Loucy (cell line): ENCODE measurements at regions not wholly inside any gene's neighbourhood (a gene's known extent, or its start where the extent isn't known, plus 50 kb on each side); places are given as distances from the start of the nearest gene placed in this dataset.

Experiments used
- H2AFZ ChIP-seq: fragments of 200-600 bp; sonication (generic); 2 replicates; pipeline ENCODE4 v1.6.0; 2016; ENCODE audit warnings: antibody characterized with exemption, mild to moderate bottlenecking, low read length, moderate library complexity
- H3F3A ChIP-seq: fragments of 200-600 bp; 2 replicates; pipeline ENCODE4 v1.6.0; 2016; ENCODE audit warnings: antibody characterized with exemption, low read depth, mild to moderate bottlenecking
- H3K27me3 ChIP-seq: fragments of 200-600 bp; sonication (generic); 2 replicates; pipeline ENCODE4 v1.6.1; 2014; ENCODE audit warnings: low read length, mild to moderate bottlenecking; ENCODE audit not compliant: insufficient read depth, poor library complexity, severe bottlenecking
- H3K36me3 ChIP-seq: fragments of 200-600 bp; sonication (generic); 2 replicates; pipeline ENCODE4 v1.6.1; 2016; ENCODE audit warnings: low read length; ENCODE audit not compliant: insufficient read depth
- H3K4me1 ChIP-seq: fragments of 200-600 bp; sonication (generic); 2 replicates; pipeline ENCODE4 v1.5.1; 2014; ENCODE audit warnings: low read length, mild to moderate bottlenecking; ENCODE audit not compliant: insufficient read depth, poor library complexity, severe bottlenecking
- H3K4me2 ChIP-seq: fragments of 200-600 bp; sonication (generic); 2 replicates; pipeline ENCODE4 v1.6.0; 2014; ENCODE audit warnings: antibody characterized with exemption, low read length, low read depth, mild to moderate bottlenecking; ENCODE audit not compliant: poor library complexity, severe bottlenecking
- H3K4me3 ChIP-seq: fragments of 200-600 bp; sonication (generic); 2 replicates; pipeline ENCODE4 v1.5.1; 2014; ENCODE audit warnings: low read length, mild to moderate bottlenecking, mixed read lengths; ENCODE audit not compliant: poor library complexity, severe bottlenecking
- H3K79me2 ChIP-seq: fragments of 200-600 bp; sonication (generic); 2 replicates; pipeline ENCODE4 v1.6.1; 2014; ENCODE audit warnings: low read length; ENCODE audit not compliant: insufficient read depth
- H3K9ac ChIP-seq: fragments of 200-600 bp; sonication (generic); 2 replicates; pipeline ENCODE4 v1.6.0; 2014; ENCODE audit warnings: mild to moderate bottlenecking, low read depth, low read length, moderate library complexity; ENCODE audit not compliant: poor library complexity, severe bottlenecking
- H3K9me2 ChIP-seq: fragments of 200-600 bp; sonication (generic); replicated peaks from 2 replicates; pipeline ENCODE4 v1.6.1; 2016; ENCODE audit warnings: low read depth, low read length, mixed read lengths
- H3K9me3 ChIP-seq: fragments of 200-600 bp; sonication (generic); 2 replicates; pipeline ENCODE4 v1.6.1; 2014; ENCODE audit warnings: mild to moderate bottlenecking, antibody characterized with exemption, low read length, low read depth; ENCODE audit not compliant: insufficient read depth
- H4K20me1 ChIP-seq: fragments of 200-600 bp; sonication (generic); 2 replicates; pipeline ENCODE4 v1.6.0; 2014; ENCODE audit warnings: antibody characterized with exemption, low read length, mild to moderate bottlenecking; ENCODE audit not compliant: insufficient read depth, poor library complexity, severe bottlenecking
- CTCF ChIP-seq: fragments of 200-600 bp; sonication (generic); conservative IDR thresholded peaks from 2 replicates; pipeline ENCODE4 v1.5.1; 2014; ENCODE audit warnings: mild to moderate bottlenecking, antibody characterized with exemption, low read length
- EZH2phosphoT487 ChIP-seq: fragments of 200-600 bp; IDR thresholded peaks from 2 replicates; pipeline ENCODE4 v1.6.1; 2018; ENCODE audit warnings: antibody characterized with exemption, mild to moderate bottlenecking, moderate library complexity, borderline replicate concordance

- TF ChIP-seq EZH2phosphoT487 (no peak), CTCF (no peak)
- no peaks in the 10 kb centered on the region for H3K9me3 ChIP-seq
These were observed 173.1 kb upstream of the KCNG1 start for GRCh38 chr20:51195990-51196389.

GRCh38 chr20:51195419-51195901, 172.6 kb upstream of the KCNG1 start:
- Histone ChIP-seq H4K20me1 (no peaks in the 10 kb centered on the region), H3K4me3 (no peak overlapping the region), H3K9me2 (no peaks in the 10 kb centered on the region), H3K36me3 (no peaks in the 10 kb centered on the region), H3K27me3 (no peaks in the 10 kb centered on the region), H3K9ac (no peak overlapping the region), H3K79me2 (no peaks in the 10 kb centered on the region), H3K4me1 (no peaks in the 10 kb centered on the region), H3K4me2 (no peak overlapping the region), H3K9me3 (no peaks in the 10 kb centered on the region), H3F3A (no peaks in the 10 kb centered on the region), H2AFZ (no peak overlapping the region)
- TF ChIP-seq EZH2phosphoT487: no peak
- no peak for TF ChIP-seq CTCF

More at GRCh38 chr20:51195990-51196389, 173.1 kb upstream of the KCNG1 start:
- Histone ChIP-seq H3K4me2 (no peak overlapping the region), H3K27me3 (no peaks in the 10 kb centered on the region), H3K9ac (no peak overlapping the region), H2AFZ (no peak overlapping the region), H3K4me3 (no peak overlapping the region), H4K20me1 (no peaks in the 10 kb centered on the region), H3K36me3 (no peaks in the 10 kb centered on the region), H3K4me1 (no peaks in the 10 kb centered on the region), H3K9me2 (no peaks in the 10 kb centered on the region), H3K79me2 (no peaks in the 10 kb centered on the region), H3F3A (no peaks in the 10 kb centered on the region)

GRCh38 chr20:51193066-51193772, 170.3 kb upstream of the KCNG1 start:
- Histone ChIP-seq H3K9me3 (no peaks in the 10 kb centered on the region), H3K4me2 (no peak overlapping the region), H2AFZ (no peak overlapping the region), H3K36me3 (no peaks in the 10 kb centered on the region), H3K27me3 (no peaks in the 10 kb centered on the region), H4K20me1 (no peaks in the 10 kb centered on the region), H3K4me1 (no peaks in the 10 kb centered on the region), H3K4me3 (no peak overlapping the region), H3K79me2 (no peaks in the 10 kb centered on the region), H3F3A (no peaks in the 10 kb centered on the region), H3K9ac (no peak overlapping the region), H3K9me2 (no peaks in the 10 kb centered on the region)
- no peak for TF ChIP-seq EZH2phosphoT487
- TF ChIP-seq CTCF: no peak
